DOHH2 (cell line): ENCODE measurements at regions not wholly inside any gene's neighbourhood (a gene's known extent, or its start where the extent isn't known, plus 50 kb on each side); places are given as distances from the start of the nearest gene placed in this dataset.

Source experiments
- EZH2phosphoT487 ChIP-seq: fragments of 200-600 bp; sonication (generic); IDR thresholded peaks from 2 replicates; pipeline ENCODE4 v1.6.1; 2017; ENCODE audit warnings: borderline replicate concordance, mild to moderate bottlenecking, antibody characterized with exemption, low read length, moderate library complexity, mixed read lengths
- TF ChIP-seq, protein P1 (sequence below): fragments of 200-600 bp; sonication (generic); IDR thresholded peaks from one replicate; pipeline ENCODE4 v1.5.1; 2014; ENCODE audit warnings: antibody characterized with exemption, mild to moderate bottlenecking, low read depth, low read length; ENCODE audit not compliant: poor library complexity, severe bottlenecking

DNA sequence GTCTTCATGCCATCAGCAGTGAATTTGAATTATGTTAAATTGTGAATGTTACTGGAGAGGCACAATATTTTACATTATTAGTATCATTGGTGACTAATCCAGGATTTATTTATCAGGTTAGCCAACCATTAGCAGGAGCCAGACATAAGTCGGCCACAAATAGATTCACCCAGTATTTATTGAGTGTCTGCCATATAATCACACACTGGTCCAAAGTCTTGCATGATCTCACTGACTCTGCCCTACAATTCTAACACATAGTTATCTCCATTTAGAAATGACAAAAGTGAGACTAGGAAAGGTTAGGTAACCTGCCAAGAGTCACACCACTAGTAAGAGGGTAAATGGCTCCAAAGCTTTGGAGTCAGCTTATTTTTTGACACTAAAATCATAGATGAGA, 179.6 kb downstream of the BLID start:
- TF ChIP-seq, protein P1, sequence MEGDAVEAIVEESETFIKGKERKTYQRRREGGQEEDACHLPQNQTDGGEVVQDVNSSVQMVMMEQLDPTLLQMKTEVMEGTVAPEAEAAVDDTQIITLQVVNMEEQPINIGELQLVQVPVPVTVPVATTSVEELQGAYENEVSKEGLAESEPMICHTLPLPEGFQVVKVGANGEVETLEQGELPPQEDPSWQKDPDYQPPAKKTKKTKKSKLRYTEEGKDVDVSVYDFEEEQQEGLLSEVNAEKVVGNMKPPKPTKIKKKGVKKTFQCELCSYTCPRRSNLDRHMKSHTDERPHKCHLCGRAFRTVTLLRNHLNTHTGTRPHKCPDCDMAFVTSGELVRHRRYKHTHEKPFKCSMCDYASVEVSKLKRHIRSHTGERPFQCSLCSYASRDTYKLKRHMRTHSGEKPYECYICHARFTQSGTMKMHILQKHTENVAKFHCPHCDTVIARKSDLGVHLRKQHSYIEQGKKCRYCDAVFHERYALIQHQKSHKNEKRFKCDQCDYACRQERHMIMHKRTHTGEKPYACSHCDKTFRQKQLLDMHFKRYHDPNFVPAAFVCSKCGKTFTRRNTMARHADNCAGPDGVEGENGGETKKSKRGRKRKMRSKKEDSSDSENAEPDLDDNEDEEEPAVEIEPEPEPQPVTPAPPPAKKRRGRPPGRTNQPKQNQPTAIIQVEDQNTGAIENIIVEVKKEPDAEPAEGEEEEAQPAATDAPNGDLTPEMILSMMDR: no peak
- TF ChIP-seq EZH2phosphoT487: no peak
